ENCODE measurements at regions not wholly inside any gene's neighbourhood (a gene's known extent, or its start where the extent isn't known, plus 50 kb on each side); places are given as distances from the start of the nearest gene placed in this dataset.

DNA sequence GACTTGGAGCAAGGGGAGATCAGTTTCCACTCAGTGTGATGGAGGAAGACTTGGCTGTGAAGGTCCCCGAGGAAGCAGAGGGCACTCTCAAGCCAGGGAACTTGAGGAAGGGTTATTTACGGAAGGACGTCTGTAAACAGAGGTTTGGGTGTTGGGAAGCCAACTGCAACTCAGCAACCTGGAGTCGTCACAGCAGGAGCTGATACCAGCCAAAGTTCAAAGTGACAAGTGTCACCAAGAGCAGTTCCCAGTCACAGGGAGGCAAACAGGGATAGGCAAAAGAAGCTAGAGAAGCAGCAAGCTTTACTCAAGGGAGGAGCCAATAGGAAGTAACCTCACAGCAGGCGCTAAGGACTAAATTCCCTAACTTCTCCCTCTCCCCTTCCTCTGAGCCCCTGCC lies 205.5 kb downstream of the EFNB2 start:
- BruUV-seq (replicated peaks): no TSS peak
- DNase-seq (no peak), ATAC-seq (no peak)
- no peaks in the 10 kb centered on the region for H3K36me3 ChIP-seq (ENCODE audit: low read depth, low read length)
- no peaks in the 10 kb centered on the region for H3F3A ChIP-seq (ENCODE audit: low read length, unreplicated experiment)
- ChIA-PET POLR2A (ENCODE audit: unreplicated experiment) (no interaction called here), CTCF (interaction anchor here (0.6 kb wide), 1 partner anchor 376 kb away, joined by 4 read pairs; no protein-coding TSS in a partner anchor)
- no peak overlapping the region for H2AFZ ChIP-seq (ENCODE audit: low read length)
- H3K4me3 ChIP-seq (ENCODE audit: low read length): no peak overlapping the region
- intact Hi-C loops (cut with micrococcal nuclease): no loop called here
- H3K27ac ChIP-seq (ENCODE audit: low read length): no peak overlapping the region
- no peaks in the 10 kb centered on the region for H3K9me3 ChIP-seq (ENCODE audit: low read length)
- H3K27me3 ChIP-seq (ENCODE audit: low read length): no peaks in the 10 kb centered on the region
- H3K4me2 ChIP-seq (ENCODE audit: low read length): no peak overlapping the region
- H3K4me1 ChIP-seq (ENCODE audit: insufficient read depth, low read length): no peaks in the 10 kb centered on the region
- H4K20me1 ChIP-seq (ENCODE audit: low read length): no peaks in the 10 kb centered on the region
- no peaks in the 10 kb centered on the region for H3K79me2 ChIP-seq (ENCODE audit: low read length)
- TF ChIP-seq, protein P1, sequence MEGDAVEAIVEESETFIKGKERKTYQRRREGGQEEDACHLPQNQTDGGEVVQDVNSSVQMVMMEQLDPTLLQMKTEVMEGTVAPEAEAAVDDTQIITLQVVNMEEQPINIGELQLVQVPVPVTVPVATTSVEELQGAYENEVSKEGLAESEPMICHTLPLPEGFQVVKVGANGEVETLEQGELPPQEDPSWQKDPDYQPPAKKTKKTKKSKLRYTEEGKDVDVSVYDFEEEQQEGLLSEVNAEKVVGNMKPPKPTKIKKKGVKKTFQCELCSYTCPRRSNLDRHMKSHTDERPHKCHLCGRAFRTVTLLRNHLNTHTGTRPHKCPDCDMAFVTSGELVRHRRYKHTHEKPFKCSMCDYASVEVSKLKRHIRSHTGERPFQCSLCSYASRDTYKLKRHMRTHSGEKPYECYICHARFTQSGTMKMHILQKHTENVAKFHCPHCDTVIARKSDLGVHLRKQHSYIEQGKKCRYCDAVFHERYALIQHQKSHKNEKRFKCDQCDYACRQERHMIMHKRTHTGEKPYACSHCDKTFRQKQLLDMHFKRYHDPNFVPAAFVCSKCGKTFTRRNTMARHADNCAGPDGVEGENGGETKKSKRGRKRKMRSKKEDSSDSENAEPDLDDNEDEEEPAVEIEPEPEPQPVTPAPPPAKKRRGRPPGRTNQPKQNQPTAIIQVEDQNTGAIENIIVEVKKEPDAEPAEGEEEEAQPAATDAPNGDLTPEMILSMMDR (conservative IDR thresholded peaks at IDR 0.05; ENCODE audit: low read depth, low read length): no peak
- no peak for TF ChIP-seq EZH2 (IDR thresholded peaks at IDR 0.05; ENCODE audit: low read length, unreplicated experiment)
- no peak for TF ChIP-seq EZH2phosphoT487 (IDR thresholded peaks at IDR 0.05; ENCODE audit: borderline replicate concordance, low read length)
- H3K9me2 ChIP-seq (replicated peaks; ENCODE audit: low read length): no peaks in the 10 kb centered on the region
- no peak overlapping the region for H3K9ac ChIP-seq (ENCODE audit: low read length)

DNA sequence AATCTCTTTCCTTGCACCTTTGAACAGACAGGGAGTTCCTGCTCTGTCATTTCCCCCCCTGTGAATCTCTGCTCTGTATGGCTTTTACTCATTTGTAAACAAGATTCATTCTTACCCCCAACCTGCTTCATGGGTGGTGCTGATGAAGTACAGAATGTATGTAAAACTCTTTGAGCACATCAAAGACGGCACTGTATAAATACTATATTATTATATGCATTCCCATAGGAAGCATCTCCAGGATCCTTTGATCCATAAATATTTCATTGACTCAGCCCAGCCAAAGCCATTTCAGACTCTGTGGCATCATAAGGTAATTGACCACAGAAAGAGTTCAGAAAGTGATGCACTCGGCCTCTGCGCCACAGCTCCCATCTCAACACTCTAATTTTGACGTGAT lies 208.7 kb downstream of the EFNB2 start:
- Histone ChIP-seq H3K27ac (ENCODE audit: low read length) (no peak overlapping the region), H3K4me3 (ENCODE audit: low read length) (no peak overlapping the region), H3K27me3 (ENCODE audit: low read length) (no peaks in the 10 kb centered on the region), H2AFZ (ENCODE audit: low read length) (no peak overlapping the region), H3K9me2 (replicated peaks; ENCODE audit: low read length) (no peaks in the 10 kb centered on the region), H3K4me1 (ENCODE audit: insufficient read depth, low read length) (no peaks in the 10 kb centered on the region), H3K36me3 (ENCODE audit: low read depth, low read length) (no peaks in the 10 kb centered on the region; the same call in 1 of the 2 replicates), H4K20me1 (ENCODE audit: low read length) (no peaks in the 10 kb centered on the region), H3K9ac (ENCODE audit: low read length) (no peak overlapping the region), H3K9me3 (ENCODE audit: low read length) (no peaks in the 10 kb centered on the region), H3K79me2 (ENCODE audit: low read length) (no peaks in the 10 kb centered on the region), H3K4me2 (ENCODE audit: low read length) (no peak overlapping the region), H3F3A (ENCODE audit: low read length, unreplicated experiment) (no peaks in the 10 kb centered on the region)
- POLR2A ChIA-PET (ENCODE audit: unreplicated experiment): no interaction called here
- TF ChIP-seq EZH2phosphoT487 (IDR thresholded peaks at IDR 0.05; ENCODE audit: borderline replicate concordance, low read length): no peak
- TF ChIP-seq, protein P1 (conservative IDR thresholded peaks at IDR 0.05; ENCODE audit: low read depth, low read length): no peak
- no peak for TF ChIP-seq EZH2 (IDR thresholded peaks at IDR 0.05; ENCODE audit: low read length, unreplicated experiment)
- no TSS peak for BruUV-seq (replicated peaks)
- intact Hi-C loops (cut with micrococcal nuclease): no loop called here
- CTCF ChIA-PET: no interaction called here
- DNase-seq (no peak), ATAC-seq (no peak)

DNA sequence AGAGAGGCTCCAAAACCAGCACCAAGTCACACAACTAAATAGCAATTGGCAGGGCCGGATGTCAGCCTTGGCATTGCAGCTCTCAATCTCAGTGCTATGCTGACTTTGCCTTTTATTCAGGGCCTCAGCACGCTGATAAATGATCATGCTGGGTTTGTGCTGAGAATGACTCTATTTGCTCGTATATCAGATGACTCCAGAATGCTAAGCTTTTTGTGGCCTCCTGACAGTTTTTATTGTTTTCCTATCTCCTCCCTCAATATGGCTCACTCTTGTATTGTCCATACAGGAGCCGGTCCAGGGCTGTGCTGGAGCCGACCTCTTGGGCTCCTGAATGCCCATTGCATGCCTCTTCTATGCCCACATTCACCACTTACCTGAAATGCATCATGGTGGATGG lies 211.0 kb downstream of the EFNB2 start:
- POLR2A ChIA-PET (ENCODE audit: unreplicated experiment): no interaction called here
- no peak for DNase-seq
- Histone ChIP-seq H3K27me3 (ENCODE audit: low read length) (no peaks in the 10 kb centered on the region), H4K20me1 (ENCODE audit: low read length) (no peaks in the 10 kb centered on the region), H3K4me1 (ENCODE audit: insufficient read depth, low read length) (peaks cover 6% of the 10 kb centered on the region), H3K4me2 (ENCODE audit: low read length) (no peak overlapping the region), H3K79me2 (ENCODE audit: low read length) (no peaks in the 10 kb centered on the region), H3K4me3 (ENCODE audit: low read length) (no peak overlapping the region), H3K36me3 (ENCODE audit: low read depth, low read length) (no peaks in the 10 kb centered on the region; the same call in 1 of the 2 replicates), H3K9ac (ENCODE audit: low read length) (no peak overlapping the region), H2AFZ (ENCODE audit: low read length) (no peak overlapping the region), H3K27ac (ENCODE audit: low read length) (no peak overlapping the region), H3K9me3 (ENCODE audit: low read length) (no peaks in the 10 kb centered on the region), H3K9me2 (replicated peaks; ENCODE audit: low read length) (no peaks in the 10 kb centered on the region), H3F3A (ENCODE audit: low read length, unreplicated experiment) (no peaks in the 10 kb centered on the region)
- ATAC-seq: no peak
- intact Hi-C loops (cut with micrococcal nuclease): no loop called here
- CTCF ChIA-PET: no interaction called here
- no TSS peak for BruUV-seq (replicated peaks)
- TF ChIP-seq EZH2phosphoT487 (IDR thresholded peaks at IDR 0.05; ENCODE audit: borderline replicate concordance, low read length): no peak
- TF ChIP-seq EZH2 (IDR thresholded peaks at IDR 0.05; ENCODE audit: low read length, unreplicated experiment): no peak
- TF ChIP-seq, protein P1 (conservative IDR thresholded peaks at IDR 0.05; ENCODE audit: low read depth, low read length): no peak
